ENCODE measurements at regions not wholly inside any gene's neighbourhood (a gene's known extent, or its start where the extent isn't known, plus 50 kb on each side); places are given as distances from the start of the nearest gene placed in this dataset.

- H3K27ac ChIP-seq (ENCODE audit: low read length) = no peak overlapping the region
- Mint-ChIP-seq H3K4me1 (no peaks in the 10 kb centered on the region), H3K36me3 (no peaks in the 10 kb centered on the region), H3K9me3 (peaks cover 14 to 18% of the 10 kb centered on the region in 2 donors), H3K27me3 (ENCODE audit: low read depth in 2 of 2) (no peaks in the 10 kb centered on the region), H3K4me3 (no peak overlapping the region), H3K27ac (no peak overlapping the region)
- no peak overlapping the region for H3K4me3 ChIP-seq (ENCODE audit: low read length)
- no peak for TF ChIP-seq CTCF (IDR thresholded peaks at IDR 0.05)
- intact Hi-C loops (cut with micrococcal nuclease) = no loop called here
- WGBS (ENCODE audit: insufficient coverage) = 44% methylated on average over 2 of the region's 2 CpGs
- H3K27me3 ChIP-seq (ENCODE audit: control insufficient read depth, insufficient read depth, low read length) = no peaks in the 10 kb centered on the region
- peaks cover 3% of the 10 kb centered on the region for H3K9me3 ChIP-seq (ENCODE audit: control insufficient read depth, insufficient read depth, low read length)
- no peaks in the 10 kb centered on the region for H3K4me1 ChIP-seq (ENCODE audit: control insufficient read depth, insufficient read depth, low read length)
- DNase-seq (no peak), ATAC-seq (no peak)
- H3K36me3 ChIP-seq (ENCODE audit: control insufficient read depth, insufficient read depth, low read length) = no peaks in the 10 kb centered on the region
Observed at GRCh38 chr2:22485486-22485885, 899.5 kb upstream of the KLHL29 start.

DNA sequence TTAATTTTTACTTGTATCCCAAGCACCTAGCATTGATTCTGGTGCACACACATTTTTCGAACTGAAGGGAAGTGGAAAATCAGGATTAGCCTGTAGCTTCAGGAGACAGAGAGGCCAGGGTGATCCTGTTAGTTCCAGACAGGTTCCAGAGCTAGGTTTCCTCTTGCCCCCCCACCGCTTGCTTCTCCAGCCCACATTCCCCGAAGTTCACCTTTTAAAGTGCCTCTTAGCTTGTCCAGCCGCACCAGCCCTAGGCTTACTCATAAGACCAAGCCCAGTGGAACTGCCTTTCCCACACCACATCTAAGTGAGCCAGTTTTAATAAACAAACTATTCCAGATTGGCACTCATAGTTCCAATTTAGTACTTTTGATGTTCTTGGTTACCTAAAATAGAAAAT is 898.6 kb upstream of the KLHL29 start:
- Histone ChIP-seq H3K27ac (ENCODE audit: low read length) (no peak overlapping the region), H3K4me1 (ENCODE audit: control insufficient read depth, insufficient read depth, low read length) (no peaks in the 10 kb centered on the region), H3K9me3 (ENCODE audit: control insufficient read depth, insufficient read depth, low read length) (peaks cover 3% of the 10 kb centered on the region), H3K36me3 (ENCODE audit: control insufficient read depth, insufficient read depth, low read length) (no peaks in the 10 kb centered on the region), H3K27me3 (ENCODE audit: control insufficient read depth, insufficient read depth, low read length) (no peaks in the 10 kb centered on the region), H3K4me3 (ENCODE audit: low read length) (no peak overlapping the region)
- Mint-ChIP-seq H3K4me3 (no peak overlapping the region), H3K4me1 (no peaks in the 10 kb centered on the region), H3K36me3 (no peaks in the 10 kb centered on the region), H3K27me3 (ENCODE audit: low read depth in 2 of 2) (no peaks in the 10 kb centered on the region), H3K9me3 (peaks cover 10 to 15% of the 10 kb centered on the region in 2 donors), H3K27ac (no peak overlapping the region)
- ATAC-seq (no peak), DNase-seq (no peak)
- 68% methylated on average over 4 of the region's 4 CpGs for WGBS (ENCODE audit: insufficient coverage)
- intact Hi-C loops (cut with micrococcal nuclease) = no loop called here
- no peak for TF ChIP-seq CTCF (IDR thresholded peaks at IDR 0.05)

DNA sequence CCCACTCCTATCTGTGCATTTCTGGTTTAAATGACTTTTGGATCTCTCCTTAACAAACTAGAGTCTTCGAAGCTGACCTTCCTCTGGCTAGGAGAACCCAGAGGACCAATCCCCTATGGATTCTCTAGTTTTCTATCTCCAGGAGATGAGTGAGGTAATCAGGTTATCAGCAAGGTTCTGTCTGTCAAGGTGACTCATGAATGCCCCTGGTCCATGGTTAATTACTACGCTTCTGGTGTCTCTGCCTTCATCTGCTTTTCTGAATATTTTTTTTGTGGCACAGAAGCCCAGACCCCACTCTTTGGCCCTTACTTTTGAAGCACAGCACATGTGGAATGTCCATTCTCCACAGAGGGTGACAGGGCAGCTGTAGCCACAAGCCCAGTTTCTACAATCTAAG is 897.9 kb upstream of the KLHL29 start:
- intact Hi-C loops (cut with micrococcal nuclease) = no loop called here
- Histone ChIP-seq H3K27ac (ENCODE audit: low read length) (no peak overlapping the region), H3K9me3 (ENCODE audit: control insufficient read depth, insufficient read depth, low read length) (peaks cover 3% of the 10 kb centered on the region), H3K27me3 (ENCODE audit: control insufficient read depth, insufficient read depth, low read length) (no peaks in the 10 kb centered on the region), H3K36me3 (ENCODE audit: control insufficient read depth, insufficient read depth, low read length) (no peaks in the 10 kb centered on the region), H3K4me3 (ENCODE audit: low read length) (no peak overlapping the region), H3K4me1 (ENCODE audit: control insufficient read depth, insufficient read depth, low read length) (no peaks in the 10 kb centered on the region)
- no peaks in the 10 kb centered on the region for H3K36me3 Mint-ChIP-seq
- ATAC-seq = no peak
- H3K4me1 Mint-ChIP-seq = no peaks in the 10 kb centered on the region
- no peak overlapping the region for H3K4me3 Mint-ChIP-seq
- no peak overlapping the region for H3K27ac Mint-ChIP-seq
- TF ChIP-seq CTCF (IDR thresholded peaks at IDR 0.05) = no peak
- no peaks in the 10 kb centered on the region for H3K27me3 Mint-ChIP-seq (ENCODE audit: low read depth in 2 of 2)
- WGBS (ENCODE audit: insufficient coverage) = 93% methylated on average over 1 of the region's 2 CpGs
- no peak for DNase-seq
- peaks cover 8 to 15% of the 10 kb centered on the region in 2 donors for H3K9me3 Mint-ChIP-seq

- H3K9me3 ChIP-seq (ENCODE audit: control insufficient read depth, insufficient read depth, low read length) = peaks cover 3% of the 10 kb centered on the region
- WGBS (ENCODE audit: insufficient coverage) = 83% methylated on average over 3 of the region's 3 CpGs
- TF ChIP-seq CTCF (IDR thresholded peaks at IDR 0.05) = no peak
- no peak for ATAC-seq
- intact Hi-C loops (cut with micrococcal nuclease) = no loop called here
- H3K4me3 Mint-ChIP-seq = no peak overlapping the region
- H3K9me3 Mint-ChIP-seq = peaks cover 7 to 15% of the 10 kb centered on the region in 2 donors
- no peak overlapping the region for H3K4me3 ChIP-seq (ENCODE audit: low read length)
- H3K27ac Mint-ChIP-seq = no peak overlapping the region
- H3K27me3 Mint-ChIP-seq (ENCODE audit: low read depth in 2 of 2) = no peaks in the 10 kb centered on the region
- no peaks in the 10 kb centered on the region for H3K36me3 ChIP-seq (ENCODE audit: control insufficient read depth, insufficient read depth, low read length)
- H3K27ac ChIP-seq (ENCODE audit: low read length) = no peak overlapping the region
- no peaks in the 10 kb centered on the region for H3K4me1 Mint-ChIP-seq
- H3K4me1 ChIP-seq (ENCODE audit: control insufficient read depth, insufficient read depth, low read length) = no peaks in the 10 kb centered on the region
- no peaks in the 10 kb centered on the region for H3K36me3 Mint-ChIP-seq
- H3K27me3 ChIP-seq (ENCODE audit: control insufficient read depth, insufficient read depth, low read length) = no peaks in the 10 kb centered on the region
- DNase-seq = no peak
Observed at GRCh38 chr2:22487541-22487940, 897.4 kb upstream of the KLHL29 start.
